ENCODE measurements at regions not wholly inside any gene's neighbourhood (a gene's known extent, or its start where the extent isn't known, plus 50 kb on each side); places are given as distances from the start of the nearest gene placed in this dataset.

GRCh38 chr4:130403221-130403620 lies 1307.3 kb downstream of the C4orf33 start:
- TF ChIP-seq CTCF (IDR thresholded peaks at IDR 0.05) = no peak
- no peak for DNase-seq
- no peak overlapping the region for H3K4me3 Mint-ChIP-seq
- no peaks in the 10 kb centered on the region; the same call in 1 of the 2 replicates for H3K36me3 Mint-ChIP-seq (ENCODE audit: low read depth)
- H3K27me3 Mint-ChIP-seq (ENCODE audit: insufficient read depth) = no peaks in the 10 kb centered on the region
- H3K4me1 Mint-ChIP-seq (ENCODE audit: low read depth) = peaks cover 16% of the 10 kb centered on the region; the same call in 1 of the 2 replicates
- H3K27ac Mint-ChIP-seq = no peak overlapping the region
- H3K9me3 Mint-ChIP-seq = no peaks in the 10 kb centered on the region; the same call in 1 of the 2 replicates

GRCh38 chr4:130416228-130416627 lies 1320.3 kb downstream of the C4orf33 start:
- no peak for DNase-seq
- H3K4me1 Mint-ChIP-seq (ENCODE audit: low read depth) = peaks cover 14% of the 10 kb centered on the region
- no peak overlapping the region for H3K4me3 Mint-ChIP-seq
- no peaks in the 10 kb centered on the region for H3K36me3 Mint-ChIP-seq (ENCODE audit: low read depth)
- H3K9me3 Mint-ChIP-seq = no peaks in the 10 kb centered on the region; the same call in 1 of the 2 replicates
- no peak for TF ChIP-seq CTCF (IDR thresholded peaks at IDR 0.05)
- no peak overlapping the region for H3K27ac Mint-ChIP-seq
- H3K27me3 Mint-ChIP-seq (ENCODE audit: insufficient read depth) = no peaks in the 10 kb centered on the region

DNA sequence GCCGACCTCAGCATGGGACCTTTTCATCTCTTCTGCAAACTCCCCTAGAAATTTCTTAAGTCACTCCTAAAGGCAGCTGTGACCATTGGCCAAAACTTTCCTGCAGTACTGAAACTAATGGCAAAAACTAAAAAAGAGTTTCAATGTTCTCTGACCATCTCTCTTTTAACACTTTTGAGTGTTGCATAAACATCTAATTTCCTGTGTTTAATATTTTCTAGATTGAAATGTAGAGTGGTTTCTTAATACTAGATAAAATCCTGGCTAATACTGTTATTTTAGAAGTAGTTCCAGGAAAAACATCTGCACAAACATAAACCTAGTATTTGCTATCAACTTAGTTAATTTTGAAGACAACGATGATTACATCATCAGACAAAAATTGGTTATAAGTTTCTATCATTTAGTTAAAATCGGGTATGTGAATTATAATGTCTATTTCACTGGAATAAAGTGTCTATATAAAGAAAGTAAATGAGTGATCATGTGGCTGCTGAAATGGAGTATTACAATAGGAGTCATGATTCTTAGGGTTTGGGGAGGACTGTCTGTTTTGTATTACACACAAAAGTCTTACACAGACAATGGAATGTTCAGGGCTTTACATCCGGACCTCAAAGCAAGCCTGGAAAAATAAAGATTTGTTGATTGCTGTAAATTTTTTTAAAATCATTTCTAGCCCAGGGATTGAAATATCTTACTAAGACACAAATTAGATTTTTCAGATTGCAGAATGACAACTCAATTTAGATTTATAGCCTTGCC lies 1323.4 kb downstream of the C4orf33 start:
- no peak for DNase-seq
- Mint-ChIP-seq H3K27ac (no peak overlapping the region), H3K4me3 (no peak overlapping the region), H3K36me3 (ENCODE audit: low read depth) (no peaks in the 10 kb centered on the region), H3K4me1 (ENCODE audit: low read depth) (peaks cover 14% of the 10 kb centered on the region), H3K9me3 (no peaks in the 10 kb centered on the region), H3K27me3 (ENCODE audit: insufficient read depth) (peaks cover 1% of the 10 kb centered on the region; the same call in 1 of the 2 replicates)
- no peak for TF ChIP-seq CTCF (IDR thresholded peaks at IDR 0.05)

DNA sequence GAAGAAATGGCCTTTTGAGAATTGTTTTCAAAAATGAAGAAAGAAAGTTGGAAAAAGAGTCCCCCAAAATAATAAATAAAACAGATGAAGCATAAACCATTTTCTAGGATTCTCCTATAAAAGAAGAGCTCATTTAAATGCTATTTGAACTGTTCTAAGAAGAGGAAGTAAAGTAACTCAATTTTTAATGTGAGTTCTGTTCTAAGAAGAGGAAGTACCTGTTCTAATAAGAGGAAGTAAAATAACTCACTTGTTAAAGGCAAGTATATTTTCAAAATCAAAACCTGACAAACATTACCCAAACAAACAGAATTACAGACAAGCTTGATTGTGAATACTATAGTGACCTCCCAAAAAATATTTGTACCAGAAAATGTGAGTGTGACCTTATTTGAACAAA lies 1326.3 kb downstream of the C4orf33 start:
- TF ChIP-seq CTCF (IDR thresholded peaks at IDR 0.05) = no peak
- Mint-ChIP-seq H3K27me3 (ENCODE audit: insufficient read depth) (peaks cover 1% of the 10 kb centered on the region; the same call in 1 of the 2 replicates), H3K36me3 (ENCODE audit: low read depth) (no peaks in the 10 kb centered on the region), H3K4me3 (no peak overlapping the region), H3K9me3 (no peaks in the 10 kb centered on the region), H3K27ac (no peak overlapping the region), H3K4me1 (ENCODE audit: low read depth) (peaks cover 14% of the 10 kb centered on the region)
- no peak for DNase-seq

- no peak for TF ChIP-seq CTCF (IDR thresholded peaks at IDR 0.05)
- no peak overlapping the region for H3K4me3 Mint-ChIP-seq
- no peaks in the 10 kb centered on the region for H3K36me3 Mint-ChIP-seq (ENCODE audit: low read depth)
- no peak for DNase-seq
- peaks cover 8% of the 10 kb centered on the region for H3K4me1 Mint-ChIP-seq (ENCODE audit: low read depth)
- no peaks in the 10 kb centered on the region for H3K9me3 Mint-ChIP-seq
- H3K27ac Mint-ChIP-seq = no peak overlapping the region
- peaks cover 1% of the 10 kb centered on the region; the same call in 1 of the 2 replicates for H3K27me3 Mint-ChIP-seq (ENCODE audit: insufficient read depth)
Measured at GRCh38 chr4:130424211-130424610, 1328.3 kb downstream of the C4orf33 start.
